Esophagus squamous epithelium (tissue), 5 donors: ENCODE measurements at regions not wholly inside any gene's neighbourhood (a gene's known extent, or its start where the extent isn't known, plus 50 kb on each side); places are given as distances from the start of the nearest gene placed in this dataset.

Experiments
- DNase-seq: peaks from one replicate; lab custom pipeline; 2025; lab: John Stamatoyannopoulos, UW
- H3K27ac ChIP-seq, 4 donors: fragments of 200-600 bp; sonication (generic); one replicate each; pipeline ENCODE4 v1.5.1; 2016 to 2019; ENCODE audit warnings: mild to moderate bottlenecking in 1 of 4
- H3K27me3 ChIP-seq, 4 donors: fragments of 200-600 bp; sonication (generic); 1 replicate in 3 of 4; 2 replicates in 1 of 4; pipeline versions ENCODE4 v1.5.1 to v1.6.0; 2017 to 2021; ENCODE audit warnings: antibody characterized with exemption in 1 of 4
- H3K36me3 ChIP-seq, 3 donors: fragments of 200-600 bp; sonication (generic); one replicate each; pipeline ENCODE4 v1.5.1; 2016 to 2019
- H3K4me1 ChIP-seq, 3 donors: fragments of 200-600 bp; sonication (generic); one replicate each; pipeline ENCODE4 v1.5.1; 2017 to 2019
- H3K4me3 ChIP-seq, 4 donors: fragments of 200-600 bp; sonication (generic); 1 replicate in 3 of 4; 2 replicates in 1 of 4; pipeline ENCODE4 v1.5.1; 2016 to 2019; ENCODE audit warnings: mild to moderate bottlenecking in 2 of 4, moderate library complexity in 1 of 4
- H3K9me3 ChIP-seq, 3 donors: fragments of 200-600 bp; sonication (generic); one replicate each; pipeline ENCODE4 v1.5.1; 2016 to 2019
- POLR2A ChIP-seq, 4 donors: fragments of 450-650 bp; IDR thresholded peaks; one replicate each; pipeline ENCODE4 v1.6.1; 2017; ENCODE audit warnings: antibody characterized with exemption in 4 of 4, mild to moderate bottlenecking in 4 of 4, moderate library complexity in 3 of 4
- WGBS, 2 donors: methylation state at CpG; one replicate each; pipeline ENCODE4 v1.1.5; 2018; 5-methylcytosine and 5-hydroxymethylcytosine counted together
- intact Hi-C: fragments of 100-400 bp; cut with DNase I; formaldehyde crosslinking; loops from one replicate; pipeline ENCODE4 v1.15.0; 2022
- TF ChIP-seq, protein P1 (sequence below), 6 experiments: fragments of 450-650 bp in 4 of 6; fragments of 200-600 bp in 2 of 6; sonication (generic) in 2 of 6; IDR thresholded peaks; one replicate each; pipeline ENCODE4 v1.5.1; 2016 to 2019; ENCODE audit warnings: antibody characterized with exemption in 6 of 6, mild to moderate bottlenecking in 4 of 6, moderate library complexity in 4 of 6
- donor health status: DM: yes; HTN: yes; CAD: no.

DNA sequence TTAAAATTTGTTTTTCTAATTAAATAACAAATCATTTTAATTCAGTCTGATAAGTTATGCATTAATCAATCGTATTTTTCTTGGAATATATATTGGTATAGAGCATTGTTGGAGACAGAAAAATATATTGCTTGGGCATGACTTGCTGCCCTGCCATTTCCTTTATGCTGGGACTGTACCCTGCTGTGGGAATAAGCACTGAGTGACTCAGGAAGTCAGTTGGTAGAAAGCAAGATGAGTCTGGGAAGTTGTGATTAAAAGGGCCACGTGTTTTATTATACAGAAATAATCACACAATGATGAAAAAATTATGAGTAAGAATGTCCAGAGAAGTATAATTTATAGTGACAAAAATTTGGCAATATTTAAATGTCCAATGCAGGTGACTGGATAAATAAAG lies 139.5 kb downstream of the KIF18A start:
- 40 to 57% methylated on average over 2 of the region's 2 CpGs for WGBS, 2 donors
- H3K4me1 ChIP-seq, result no peaks in the 10 kb centered on the region
- TF ChIP-seq, protein P1, sequence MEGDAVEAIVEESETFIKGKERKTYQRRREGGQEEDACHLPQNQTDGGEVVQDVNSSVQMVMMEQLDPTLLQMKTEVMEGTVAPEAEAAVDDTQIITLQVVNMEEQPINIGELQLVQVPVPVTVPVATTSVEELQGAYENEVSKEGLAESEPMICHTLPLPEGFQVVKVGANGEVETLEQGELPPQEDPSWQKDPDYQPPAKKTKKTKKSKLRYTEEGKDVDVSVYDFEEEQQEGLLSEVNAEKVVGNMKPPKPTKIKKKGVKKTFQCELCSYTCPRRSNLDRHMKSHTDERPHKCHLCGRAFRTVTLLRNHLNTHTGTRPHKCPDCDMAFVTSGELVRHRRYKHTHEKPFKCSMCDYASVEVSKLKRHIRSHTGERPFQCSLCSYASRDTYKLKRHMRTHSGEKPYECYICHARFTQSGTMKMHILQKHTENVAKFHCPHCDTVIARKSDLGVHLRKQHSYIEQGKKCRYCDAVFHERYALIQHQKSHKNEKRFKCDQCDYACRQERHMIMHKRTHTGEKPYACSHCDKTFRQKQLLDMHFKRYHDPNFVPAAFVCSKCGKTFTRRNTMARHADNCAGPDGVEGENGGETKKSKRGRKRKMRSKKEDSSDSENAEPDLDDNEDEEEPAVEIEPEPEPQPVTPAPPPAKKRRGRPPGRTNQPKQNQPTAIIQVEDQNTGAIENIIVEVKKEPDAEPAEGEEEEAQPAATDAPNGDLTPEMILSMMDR (IDR thresholded peaks at IDR 0.05), result no peak
- TF ChIP-seq POLR2A (IDR thresholded peaks at IDR 0.05), result no peak
- no peak overlapping the region for H3K27ac ChIP-seq
- no peaks in the 10 kb centered on the region for H3K27me3 ChIP-seq
- H3K4me3 ChIP-seq, result no peak overlapping the region
- no peaks in the 10 kb centered on the region for H3K9me3 ChIP-seq
- intact Hi-C loops, result no loop called here
- H3K36me3 ChIP-seq, result no peaks in the 10 kb centered on the region
- DNase-seq, result no peak

DNA sequence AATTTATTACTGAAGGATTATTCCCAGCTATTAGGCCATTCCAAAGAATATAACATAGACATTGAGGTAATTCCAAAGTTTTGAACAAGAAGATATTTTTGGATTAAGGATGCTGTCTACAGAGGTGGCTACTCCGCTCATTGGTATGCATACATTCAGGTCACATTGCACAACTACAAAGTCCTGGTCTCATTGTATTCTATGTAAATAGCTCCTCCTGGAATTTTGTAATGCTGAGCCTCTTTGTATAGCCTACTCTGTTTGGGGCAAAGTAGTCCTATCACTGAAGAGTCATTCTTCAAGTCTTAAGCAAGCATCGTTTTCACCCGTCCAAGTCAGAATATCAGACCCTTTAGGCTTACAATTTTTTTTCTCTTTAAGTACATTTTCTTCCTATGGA lies 142.4 kb downstream of the KIF18A start:
- Histone ChIP-seq H3K4me3 (no peak overlapping the region), H3K36me3 (no peaks in the 10 kb centered on the region), H3K4me1 (no peaks in the 10 kb centered on the region), H3K27ac (no peak overlapping the region), H3K27me3 (no peaks in the 10 kb centered on the region), H3K9me3 (no peaks in the 10 kb centered on the region)
- no peak for TF ChIP-seq POLR2A (IDR thresholded peaks at IDR 0.05)
- TF ChIP-seq, protein P1 (IDR thresholded peaks at IDR 0.05), result no peak
- intact Hi-C loops, result no loop called here
- DNase-seq, result no peak
- WGBS, 2 donors, result 88 to 91% methylated on average over 3 of the region's 3 CpGs

DNA sequence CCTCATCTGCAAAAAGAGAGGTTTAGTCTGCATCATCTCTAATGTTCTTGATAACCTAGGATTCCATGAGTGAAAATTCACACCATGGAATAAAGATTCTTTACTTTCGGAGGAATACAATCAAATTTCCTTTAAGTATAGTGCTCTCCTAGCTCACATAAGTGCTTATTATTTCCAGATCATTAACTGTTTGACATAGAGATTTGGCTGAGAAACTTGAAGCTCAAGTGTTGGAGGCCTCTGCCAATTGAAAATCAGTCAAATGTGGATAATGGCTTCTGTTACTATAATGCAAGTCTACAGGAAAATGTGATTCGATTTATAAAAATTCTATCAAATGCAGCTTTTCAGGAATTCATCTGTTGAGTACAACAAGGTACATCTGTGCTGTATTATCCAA lies 144.6 kb downstream of the KIF18A start:
- no peaks in the 10 kb centered on the region for H3K27me3 ChIP-seq
- intact Hi-C loops, result no loop called here
- no peaks in the 10 kb centered on the region for H3K36me3 ChIP-seq
- no peak for TF ChIP-seq POLR2A (IDR thresholded peaks at IDR 0.05)
- TF ChIP-seq, protein P1 (IDR thresholded peaks at IDR 0.05), result no peak
- WGBS, 2 donors, result 39 to 57% methylated on average over 2 of the region's 2 CpGs
- no peak overlapping the region for H3K4me3 ChIP-seq
- DNase-seq, result no peak
- no peaks in the 10 kb centered on the region for H3K9me3 ChIP-seq
- no peaks in the 10 kb centered on the region for H3K4me1 ChIP-seq
- no peak overlapping the region for H3K27ac ChIP-seq

DNA sequence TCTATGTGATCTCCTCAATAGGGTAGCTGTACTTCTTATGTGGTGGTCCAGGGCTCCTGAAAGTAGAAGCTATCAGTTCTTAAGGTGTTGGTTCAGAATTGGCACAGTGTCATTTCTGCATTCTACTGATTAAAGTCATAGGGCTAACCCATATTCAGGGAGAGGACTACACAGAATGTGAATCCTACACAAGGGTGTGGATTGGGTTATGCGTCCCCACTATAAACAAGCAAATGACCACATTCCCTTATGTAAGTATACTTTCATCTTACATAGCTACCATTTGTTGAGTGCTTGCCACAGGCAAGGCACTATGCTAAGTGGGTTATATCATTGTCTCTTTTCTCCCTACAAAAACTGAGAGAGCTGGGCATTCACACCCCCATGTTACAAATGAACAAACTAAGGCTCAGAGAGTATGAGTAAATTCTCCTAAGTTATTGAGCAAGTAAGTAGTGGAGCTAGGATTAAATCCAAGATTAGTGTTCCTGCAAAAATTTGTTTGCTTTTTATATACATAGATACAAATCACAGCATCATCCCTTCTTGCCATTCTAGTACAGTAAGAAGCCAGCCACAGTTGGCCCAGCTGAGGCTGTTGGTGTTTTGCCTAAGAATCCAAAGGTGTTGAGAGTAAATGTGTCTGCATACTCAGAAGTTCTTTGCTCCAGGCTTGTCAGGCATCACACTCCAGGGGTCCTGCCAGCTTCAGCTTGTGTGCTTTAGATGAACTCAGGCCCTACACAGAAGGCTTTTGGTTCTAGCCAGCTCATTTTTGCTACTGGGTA lies 157.8 kb downstream of the KIF18A start:
- H3K4me1 ChIP-seq, result no peaks in the 10 kb centered on the region
- no peak overlapping the region for H3K27ac ChIP-seq
- no peaks in the 10 kb centered on the region for H3K36me3 ChIP-seq
- WGBS, 2 donors, result 100% methylated on average over 1 of the region's 1 CpG
- H3K4me3 ChIP-seq, result no peak overlapping the region
- intact Hi-C loops, result no loop called here
- H3K9me3 ChIP-seq, result no peaks in the 10 kb centered on the region
- TF ChIP-seq POLR2A (IDR thresholded peaks at IDR 0.05), result no peak
- TF ChIP-seq, protein P1 (IDR thresholded peaks at IDR 0.05), result no peak
- DNase-seq, result no peak
- H3K27me3 ChIP-seq, result no peaks in the 10 kb centered on the region

DNA sequence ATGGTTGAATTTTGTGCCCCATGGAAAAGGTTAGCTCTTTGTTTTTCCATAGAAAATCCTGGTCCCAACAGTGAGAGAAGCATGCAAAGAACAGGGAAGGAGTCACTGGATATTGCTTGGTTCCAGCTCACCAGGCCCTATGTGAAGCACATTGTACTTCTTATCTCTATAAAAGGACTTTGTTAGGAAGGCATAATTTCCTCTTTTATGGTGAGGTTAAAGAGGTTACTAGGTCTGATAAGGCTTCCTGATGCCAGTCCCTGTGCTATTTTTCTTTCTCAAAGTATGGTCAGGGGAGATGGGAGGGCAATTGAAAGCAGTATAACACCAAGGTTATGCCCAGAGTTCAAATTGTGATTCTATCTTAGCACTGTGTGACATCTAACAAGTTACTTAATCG lies 162.6 kb downstream of the KIF18A start:
- Histone ChIP-seq H3K27me3 (no peaks in the 10 kb centered on the region), H3K4me1 (no peaks in the 10 kb centered on the region), H3K9me3 (no peaks in the 10 kb centered on the region), H3K4me3 (no peak overlapping the region), H3K36me3 (no peaks in the 10 kb centered on the region), H3K27ac (no peak overlapping the region)
- 80 to 83% methylated on average over 1 of the region's 1 CpG for WGBS, 2 donors
- DNase-seq, result no peak
- TF ChIP-seq POLR2A (IDR thresholded peaks at IDR 0.05), result no peak
- TF ChIP-seq, protein P1 (IDR thresholded peaks at IDR 0.05), result no peak
- intact Hi-C loops, result no loop called here
